ENCODE measurements at regions not wholly inside any gene's neighbourhood (a gene's known extent, or its start where the extent isn't known, plus 50 kb on each side); places are given as distances from the start of the nearest gene placed in this dataset.

- TF ChIP-seq ZNF584 (CRISPR knock-in tag; IDR thresholded peaks at IDR 0.05; ENCODE audit: low read depth) (no peak), BCL6 (CRISPR knock-in tag; IDR thresholded peaks at IDR 0.05) (no peak), ZNF316 (IDR thresholded peaks at IDR 0.05) (peak; percentile 63), HMGXB4 (CRISPR knock-in tag; IDR thresholded peaks at IDR 0.05) (no peak), ASH1L (IDR thresholded peaks at IDR 0.05; ENCODE audit: borderline replicate concordance, low read depth, partially characterized antibody) (no peak), ATF4 (CRISPR knock-in tag; IDR thresholded peaks at IDR 0.05) (no peak)
- ATAC-seq: no peak
- POLR2A ChIA-PET: no interaction called here
- no peaks in the 10 kb centered on the region for H3K36me3 ChIP-seq (ENCODE audit: control insufficient read depth, insufficient read depth, low read length)
- intact Hi-C loops (cut with micrococcal nuclease) (no loop called here), in situ Hi-C loops (cut with MboI) (no loop called here)
- no peaks in the 10 kb centered on the region for H4K20me1 ChIP-seq (replicated peaks; ENCODE audit: control insufficient read depth, insufficient read depth, low read length)
- no peak overlapping the region for H2AFZ ChIP-seq (ENCODE audit: low read depth, low read length)
- H3K4me1 ChIP-seq (replicated peaks in 1 of 2; ENCODE audit: control insufficient read depth in 2 of 2, insufficient read depth in 2 of 2, low read length in 2 of 2): no peaks in the 10 kb centered on the region
- no peaks in the 10 kb centered on the region for H3K79me2 ChIP-seq (ENCODE audit: control insufficient read depth, insufficient read depth, low read length)
- no peak overlapping the region for H3K4me3 ChIP-seq
- DNase-seq (ENCODE audit: extremely low read depth in 1 of 4, low spot score in 3 of 4): no peak
- H3K4me2 ChIP-seq (ENCODE audit: insufficient read depth, low read length): no peak overlapping the region
- no peak overlapping the region for H3K9ac ChIP-seq (ENCODE audit: insufficient read depth in 1 of 2, low read depth in 2 of 2, low read length in 2 of 2)
- CTCF ChIA-PET (ENCODE audit: low intra/inter-chr PET ratio): no interaction called here
- no peaks in the 10 kb centered on the region for H3K9me3 ChIP-seq (replicated peaks; ENCODE audit: control insufficient read depth, insufficient read depth, low read depth, low read length)
- peaks cover 0 to 14% of the 10 kb centered on the region in 2 experiments; a peak in 3 of 5 replicates for H3K27me3 ChIP-seq (ENCODE audit: control insufficient read depth in 2 of 2, insufficient read depth in 2 of 2, low read length in 2 of 2)
- no TSS peak for BruUV-seq (replicated peaks)
- no peak overlapping the region for H3K27ac ChIP-seq (ENCODE audit: extremely low read depth, low read depth, low read length)
- WGBS (ENCODE audit: insufficient coverage, low coverage, missing lambda C conversion rate): 0% methylated on average over 1 of the region's 1 CpG
- no peak for FAIRE-seq
- H3K9me1 ChIP-seq (ENCODE audit: control insufficient read depth, insufficient read depth, low read length): no peaks in the 10 kb centered on the region
These were observed 68.6 kb upstream of the TNPO1 start for GRCh38 chr5:72747826-72748225.
